H1 (cell line): ENCODE measurements at regions not wholly inside any gene's neighbourhood (a gene's known extent, or its start where the extent isn't known, plus 50 kb on each side); places are given as distances from the start of the nearest gene placed in this dataset.

Experiments
- CTCF ChIA-PET: fragments of 300-600 bp; sonication (Branson Sonifier 250); formaldehyde crosslinking; loops from one replicate; lab custom pipeline; 2021; ENCODE audit not compliant: partially characterized antibody; lab: Charles Lee
- POLR2A ChIA-PET: fragments of 300-600 bp; sonication (Branson Sonifier 250); formaldehyde crosslinking; loops from one replicate; lab custom pipeline; 2021; ENCODE audit warnings: inconsistent platforms; ENCODE audit not compliant: partially characterized antibody; lab: Charles Lee
- DNase-seq, 2 experiments: peaks; one replicate each; pipeline versions ENCODE4 v3.0.0 to v3.0.0-alpha.2; 2010 to 2022; ENCODE audit warnings: low spot score in 2 of 2, low read depth in 1 of 2, mixed read lengths in 1 of 2
- FAIRE-seq: peaks from 2 replicates; lab custom pipeline; 2011; peaks lifted over from hg19 to GRCh38; lab: Jason Lieb, UNC
- H2AFZ ChIP-seq: 2 replicates; pipeline ENCODE4 v1.8.1; 2012; ENCODE audit warnings: low read length, inconsistent platforms
- H2AK5ac ChIP-seq: 2 replicates; pipeline ENCODE4 v1.6.1; 2013; ENCODE audit warnings: low read depth, low read length
- H2BK120ac ChIP-seq: replicated peaks from 2 replicates; pipeline ENCODE3; 2013; ENCODE audit warnings: low read depth, low read length, inconsistent platforms
- H2BK12ac ChIP-seq: 2 replicates; pipeline ENCODE4 v1.6.1; 2013; ENCODE audit warnings: low read depth, low read length
- H2BK15ac ChIP-seq: 2 replicates; pipeline ENCODE4 v1.6.1; 2013; ENCODE audit warnings: low read length
- H2BK20ac ChIP-seq: 2 replicates; pipeline ENCODE4 v1.6.1; 2013; ENCODE audit warnings: low read length
- H2BK5ac ChIP-seq: 2 replicates; pipeline ENCODE4 v1.6.1; 2013; ENCODE audit warnings: low read depth, low read length
- H3K14ac ChIP-seq: 2 replicates; pipeline ENCODE4 v1.6.1; 2013; ENCODE audit warnings: inconsistent platforms; ENCODE audit not compliant: insufficient read length
- H3K18ac ChIP-seq: 2 replicates; pipeline ENCODE4 v1.6.1; 2013; ENCODE audit warnings: low read length; ENCODE audit errors: extremely low read depth
- H3K23ac ChIP-seq: 2 replicates; pipeline ENCODE4 v1.6.1; 2013; ENCODE audit warnings: inconsistent platforms; ENCODE audit not compliant: insufficient read length
- H3K23me2 ChIP-seq: 2 replicates; pipeline ENCODE4 v1.6.1; 2013; ENCODE audit warnings: low read depth, low read length
- H3K27ac ChIP-seq: 2 replicates; pipeline ENCODE4 v1.6.1; 2011; ENCODE audit warnings: low read depth, low read length, inconsistent platforms
- H3K27me3 ChIP-seq, 4 experiments: replicated peaks in 1 of 4; 1 replicate in 1 of 4; 2 replicates in 3 of 4; pipeline versions ENCODE4 v1.6.1 to v1.8.1; 2011 to 2013; ENCODE audit warnings: low read length in 3 of 4, mild to moderate bottlenecking in 3 of 4, inconsistent platforms in 2 of 4, mixed read lengths in 2 of 4, moderate library complexity in 1 of 4; ENCODE audit not compliant: control insufficient read depth in 3 of 4, insufficient read depth in 3 of 4; ENCODE audit errors: extremely low read depth in 1 of 4
- H3K36me3 ChIP-seq, 4 experiments: 2 replicates each; pipeline versions ENCODE4 v1.6.1 to v1.8.1; 2011 to 2013; ENCODE audit warnings: mild to moderate bottlenecking in 4 of 4, low read length in 3 of 4, moderate library complexity in 2 of 4, control low read depth in 1 of 4, inconsistent platforms in 1 of 4; ENCODE audit not compliant: insufficient read depth in 4 of 4, control insufficient read depth in 2 of 4
- H3K4ac ChIP-seq: replicated peaks from 2 replicates; pipeline ENCODE3; 2013; ENCODE audit warnings: low read length, low read depth, mixed read lengths, inconsistent platforms; ENCODE audit not compliant: insufficient read length
- H3K4me1 ChIP-seq, 4 experiments: replicated peaks in 1 of 4; 1 replicate in 1 of 4; 2 replicates in 3 of 4; pipeline versions ENCODE4 v1.6.1 to v1.8.1; 2011 to 2013; ENCODE audit warnings: low read length in 3 of 4, inconsistent platforms in 2 of 4, mixed read lengths in 1 of 4; ENCODE audit not compliant: insufficient read depth in 4 of 4, control insufficient read depth in 3 of 4
- H3K4me2 ChIP-seq, 2 experiments: 2 replicates each; pipeline versions ENCODE4 v1.6.1 to v1.8.1; 2011 to 2013; ENCODE audit warnings: low read depth in 2 of 2, low read length in 2 of 2, control low read depth in 1 of 2, inconsistent platforms in 1 of 2, mild to moderate bottlenecking in 1 of 2; ENCODE audit not compliant: insufficient read depth in 1 of 2
- H3K4me3 ChIP-seq, 4 experiments: fragments of 200-600, 300-600 bp in 1 of 4; sonication (generic), shearing (Covaris generic), sonication (Bioruptor Twin) in 1 of 4; 2 replicates each; pipeline versions ENCODE4 v1.5.1 to v1.8.1; 2011 to 2016; ENCODE audit warnings: low read length in 4 of 4, low read depth in 3 of 4, control low read depth in 2 of 4, inconsistent platforms in 2 of 4, mild to moderate bottlenecking in 2 of 4, mixed read lengths in 1 of 4, moderate library complexity in 1 of 4; ENCODE audit not compliant: insufficient read depth in 2 of 4; ENCODE audit errors: extremely low read depth in 1 of 4
- H3K56ac ChIP-seq: replicated peaks from 2 replicates; pipeline ENCODE3; 2013; ENCODE audit warnings: low read depth, mild to moderate bottlenecking, mixed read lengths, low read length, inconsistent platforms; ENCODE audit not compliant: insufficient read length
- H3K79me1 ChIP-seq: 2 replicates; pipeline ENCODE4 v1.6.1; 2013; ENCODE audit warnings: low read depth, low read length, control low read depth
- H3K79me2 ChIP-seq, 2 experiments: 2 replicates each; pipeline versions ENCODE4 v1.6.1 to v1.8.1; 2012 to 2013; ENCODE audit warnings: low read length in 2 of 2, mild to moderate bottlenecking in 2 of 2, inconsistent platforms in 1 of 2; ENCODE audit not compliant: insufficient read depth in 2 of 2, control insufficient read depth in 1 of 2
- H3K9ac ChIP-seq, 4 experiments: replicated peaks in 1 of 4; 1 replicate in 1 of 4; 2 replicates in 3 of 4; pipeline versions ENCODE4 v1.6.1 to v1.8.1; 2011 to 2013; ENCODE audit warnings: low read depth in 3 of 4, low read length in 3 of 4, control low read depth in 2 of 4, mild to moderate bottlenecking in 2 of 4, moderate library complexity in 2 of 4, inconsistent platforms in 1 of 4; ENCODE audit errors: extremely low read depth in 1 of 4
- H3K9me3 ChIP-seq, 2 experiments: 2 replicates each; pipeline versions ENCODE4 v1.6.1 to v1.8.1; 2012 to 2013; ENCODE audit warnings: mild to moderate bottlenecking in 2 of 2, moderate library complexity in 2 of 2, control low read depth in 1 of 2, inconsistent platforms in 1 of 2, low read depth in 1 of 2, low read length in 1 of 2, mixed read lengths in 1 of 2; ENCODE audit not compliant: insufficient read depth in 2 of 2
- H4K20me1 ChIP-seq, 2 experiments: replicated peaks in 1 of 2; 2 replicates each; pipeline versions ENCODE3 to v1.8.1; 2011 to 2013; ENCODE audit warnings: inconsistent platforms in 2 of 2, low read length in 2 of 2, mild to moderate bottlenecking in 1 of 2; ENCODE audit not compliant: insufficient read depth in 2 of 2, control insufficient read depth in 1 of 2
- H4K5ac ChIP-seq: 2 replicates; pipeline ENCODE4 v1.6.1; 2013; ENCODE audit warnings: low read length, low read depth, mixed read lengths, inconsistent platforms; ENCODE audit not compliant: insufficient read length
- H4K8ac ChIP-seq: 2 replicates; pipeline ENCODE4 v1.8.0; 2013; ENCODE audit warnings: mild to moderate bottlenecking, moderate library complexity, low read length, inconsistent platforms; ENCODE audit not compliant: insufficient read depth; ENCODE audit errors: extremely low read depth
- H4K91ac ChIP-seq: replicated peaks from 2 replicates; pipeline ENCODE3; 2013; ENCODE audit warnings: low read length, mixed read lengths, inconsistent platforms; ENCODE audit not compliant: insufficient read length
- BACH1 ChIP-seq: IDR thresholded peaks from 2 replicates; pipeline ENCODE4 v1.6.1; 2012; ENCODE audit warnings: low read length, improper control_type of control experiment
- BRCA1 ChIP-seq: IDR thresholded peaks from 2 replicates; pipeline ENCODE4 v1.6.1; 2012; ENCODE audit warnings: low read depth, low read length, improper control_type of control experiment
- CBX5 ChIP-seq: fragments of 300-800, 300-1000 bp; sonication (generic); IDR thresholded peaks from 2 replicates; pipeline ENCODE4 v1.7.1; 2016; ENCODE audit warnings: antibody characterized with exemption, low read length, low read depth
- CREB1 ChIP-seq: IDR thresholded peaks from 2 replicates; pipeline ENCODE4 v1.6.1; 2012; ENCODE audit warnings: inconsistent platforms
- EZH2 ChIP-seq: fragments of 200-600 bp; sonication (generic); IDR thresholded peaks from 2 replicates; pipeline ENCODE4 v1.7.1; 2012; ENCODE audit warnings: low read depth, mild to moderate bottlenecking, moderate library complexity, low read length, inconsistent platforms; ENCODE audit not compliant: severe bottlenecking
- GTF2F1 ChIP-seq: IDR thresholded peaks from 2 replicates; pipeline ENCODE4 v1.6.1; 2012; ENCODE audit warnings: low read depth, low read length, improper control_type of control experiment, borderline replicate concordance
- PHF8 ChIP-seq: fragments of 200-600 bp; sonication (generic); conservative IDR thresholded peaks from 2 replicates; pipeline ENCODE4 v1.7.1; 2012; ENCODE audit warnings: low read depth, mild to moderate bottlenecking, inconsistent platforms, low read length, moderate library complexity
- POU5F1 ChIP-seq: IDR thresholded peaks from 2 replicates; pipeline ENCODE4 v1.6.1; 2011; ENCODE audit warnings: low read depth, mild to moderate bottlenecking, low read length, moderate library complexity
- RXRA ChIP-seq: IDR thresholded peaks from 2 replicates; pipeline ENCODE4 v1.6.1; 2011; ENCODE audit warnings: low read depth, mild to moderate bottlenecking, low read length, moderate library complexity; ENCODE audit not compliant: insufficient read depth
- SRF ChIP-seq: IDR thresholded peaks from 2 replicates; pipeline ENCODE4 v1.6.1; 2011; ENCODE audit warnings: mild to moderate bottlenecking, low read depth, low read length, moderate library complexity
- SUZ12 ChIP-seq: fragments of 200-600 bp; sonication (generic); IDR thresholded peaks from 2 replicates; pipeline ENCODE4 v1.6.1; 2012; ENCODE audit warnings: mild to moderate bottlenecking, inconsistent platforms, low read length, moderate library complexity, mixed read lengths
- TBP ChIP-seq: IDR thresholded peaks from 2 replicates; pipeline ENCODE4 v1.6.1; 2011; ENCODE audit warnings: low read depth, low read length, improper control_type of control experiment
- TEAD4 ChIP-seq: IDR thresholded peaks from 2 replicates; pipeline ENCODE4 v1.6.1; 2012; ENCODE audit warnings: low read depth, low read length, inconsistent platforms, mixed read lengths
- WGBS, 2 experiments: shearing (Covaris generic) in 1 of 2; methylation state at CpG; one replicate each; pipeline versions ENCODE4 v1.1.6 to v1.1.7; 2013 to 2015; ENCODE audit warnings: low lambda C conversion rate in 2 of 2, mixed read lengths in 2 of 2, inconsistent platforms in 1 of 2, low coverage in 1 of 2, missing lambda C conversion rate in 1 of 2; ENCODE audit not compliant: insufficient replicate concordance in 2 of 2, insufficient coverage in 1 of 2, insufficient read length in 1 of 2; ENCODE audit errors: extremely low coverage in 1 of 2, missing lambda C conversion rate in 1 of 2; 5-methylcytosine and 5-hydroxymethylcytosine counted together
- TF ChIP-seq, protein P1 (sequence below): IDR thresholded peaks from 2 replicates; pipeline ENCODE4 v1.6.1; 2011; ENCODE audit warnings: low read depth, mild to moderate bottlenecking, low read length; ENCODE audit not compliant: insufficient read depth
- TF ChIP-seq, protein P2 (sequence below): IDR thresholded peaks from 2 replicates; pipeline ENCODE4 v1.6.1; 2012; ENCODE audit warnings: inconsistent platforms

- 0 out of 7 replicates have a peak, but pooled peaks cover 0 to 3% (median 0%) of the 10 kb centered on the region in 4 experiments for H3K4me1 ChIP-seq
- no peaks in the 10 kb centered on the region for H3K36me3 ChIP-seq
- DNase-seq (no peak), FAIRE-seq (no peak)
- ChIA-PET POLR2A (no interaction called here), CTCF (interaction anchor here (1.0 to 1.2 kb wide), 2 partner anchors 66 to 250 kb away, joined by 3 read pairs; no protein-coding TSS in a partner anchor)
- H4K20me1 ChIP-seq, result no peaks in the 10 kb centered on the region
- no peak overlapping the region for H2BK120ac ChIP-seq
- no peak overlapping the region for H2AK5ac ChIP-seq
- H3K18ac ChIP-seq, result no peak overlapping the region
- H3K79me1 ChIP-seq, result no peaks in the 10 kb centered on the region
- no peak overlapping the region for H3K14ac ChIP-seq
- H4K5ac ChIP-seq, result no peak overlapping the region
- H3K56ac ChIP-seq, result no peak overlapping the region
- H2BK15ac ChIP-seq, result no peak overlapping the region
- H2BK5ac ChIP-seq, result no peak overlapping the region
- no peak overlapping the region for H2BK20ac ChIP-seq
- H2BK12ac ChIP-seq, result no peak overlapping the region
- 94% methylated on average over 25 of the region's 25 CpGs; no CpG with 5 or more reads in 1 of the 2 experiments for WGBS, 2 experiments
- H4K91ac ChIP-seq, result no peak overlapping the region
- H3K4ac ChIP-seq, result no peak overlapping the region
- H3K9ac ChIP-seq, result no peak overlapping the region
- H3K79me2 ChIP-seq, result no peaks in the 10 kb centered on the region
- H3K23ac ChIP-seq, result no peak overlapping the region
- H3K27me3 ChIP-seq, result no peaks in the 10 kb centered on the region
- no peak overlapping the region for H2AFZ ChIP-seq
- no peaks in the 10 kb centered on the region for H3K23me2 ChIP-seq
- no peak overlapping the region for H3K4me2 ChIP-seq
- H3K27ac ChIP-seq, result no peak overlapping the region
- peaks cover 0 to 3% of the 10 kb centered on the region in 2 experiments; a peak in 2 of 4 replicates for H3K9me3 ChIP-seq
- H3K4me3 ChIP-seq, result no peak overlapping the region
- no peak overlapping the region for H4K8ac ChIP-seq
- TF ChIP-seq GTF2F1 (no peak), BACH1 (no peak), RXRA (no peak), BRCA1 (no peak), CBX5 (no peak), SUZ12 (no peak), CREB1 (no peak), SRF (no peak), TEAD4 (no peak), POU5F1 (no peak), EZH2 (no peak), TBP (no peak), PHF8 (no peak)
- TF ChIP-seq, protein P1, sequence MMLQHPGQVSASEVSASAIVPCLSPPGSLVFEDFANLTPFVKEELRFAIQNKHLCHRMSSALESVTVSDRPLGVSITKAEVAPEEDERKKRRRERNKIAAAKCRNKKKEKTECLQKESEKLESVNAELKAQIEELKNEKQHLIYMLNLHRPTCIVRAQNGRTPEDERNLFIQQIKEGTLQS, result no peak
- TF ChIP-seq, protein P2, sequence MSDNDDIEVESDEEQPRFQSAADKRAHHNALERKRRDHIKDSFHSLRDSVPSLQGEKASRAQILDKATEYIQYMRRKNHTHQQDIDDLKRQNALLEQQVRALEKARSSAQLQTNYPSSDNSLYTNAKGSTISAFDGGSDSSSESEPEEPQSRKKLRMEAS, result no peak
These were observed 247.2 kb downstream of the GJA1 start for GRCh38 chr6:121682666-121683065.
